GM18867 (cell line): ENCODE measurements at regions not wholly inside any gene's neighbourhood (a gene's known extent, or its start where the extent isn't known, plus 50 kb on each side); places are given as distances from the start of the nearest gene placed in this dataset.
"Not testable (repeated sequence)": the region's sequence is repeated elsewhere in the genome, so short reads cannot be mapped to it uniquely, and the experiment has no call there.

Source experiments
- ATAC-seq: cut with Tn5 transposase; IDR thresholded peaks from one replicate; pipeline ENCODE4 v1.9.1; 2021; ENCODE audit warnings: mild to moderate bottlenecking, moderate library complexity; ENCODE audit not compliant: unreplicated experiment

DNA sequence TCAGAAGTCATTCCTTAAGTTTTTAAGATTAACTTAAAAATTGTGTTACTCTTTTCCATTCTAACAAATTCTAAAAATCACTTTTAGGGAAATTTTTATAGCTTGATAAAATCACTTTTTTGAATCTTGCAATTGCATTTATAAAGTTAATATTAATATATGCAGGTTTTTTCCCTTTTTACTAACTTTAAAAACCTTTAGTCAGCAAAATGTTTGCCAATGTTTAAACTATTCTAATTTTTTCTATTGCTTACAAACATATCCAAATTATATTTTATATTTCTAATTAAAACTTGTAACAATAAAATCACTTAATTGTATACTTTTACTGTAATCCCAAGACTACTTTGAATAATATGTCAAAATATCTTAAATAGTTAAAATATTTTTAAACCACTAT, 839.4 kb downstream of the TBL1XR1 start:
- ATAC-seq = no peak

DNA sequence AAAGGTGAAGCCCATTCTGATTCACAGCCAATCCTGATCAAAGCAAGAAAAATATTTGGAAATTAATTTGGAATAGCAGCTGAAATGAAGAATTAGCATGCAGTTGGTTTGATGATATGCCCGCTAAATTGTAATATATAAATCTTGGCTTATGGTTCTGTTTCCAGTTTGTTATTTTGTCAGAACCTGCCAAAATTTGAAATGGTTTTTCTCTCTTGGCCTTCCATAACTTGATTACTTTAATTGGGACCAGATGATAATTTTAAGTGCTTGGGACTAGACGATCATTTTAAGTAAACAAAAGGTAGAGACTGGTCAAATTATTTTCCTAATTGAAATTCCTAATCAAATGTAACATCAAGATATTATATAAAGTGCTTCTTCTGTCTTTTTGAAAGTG, 842.4 kb downstream of the TBL1XR1 start:
- ATAC-seq = no peak

DNA sequence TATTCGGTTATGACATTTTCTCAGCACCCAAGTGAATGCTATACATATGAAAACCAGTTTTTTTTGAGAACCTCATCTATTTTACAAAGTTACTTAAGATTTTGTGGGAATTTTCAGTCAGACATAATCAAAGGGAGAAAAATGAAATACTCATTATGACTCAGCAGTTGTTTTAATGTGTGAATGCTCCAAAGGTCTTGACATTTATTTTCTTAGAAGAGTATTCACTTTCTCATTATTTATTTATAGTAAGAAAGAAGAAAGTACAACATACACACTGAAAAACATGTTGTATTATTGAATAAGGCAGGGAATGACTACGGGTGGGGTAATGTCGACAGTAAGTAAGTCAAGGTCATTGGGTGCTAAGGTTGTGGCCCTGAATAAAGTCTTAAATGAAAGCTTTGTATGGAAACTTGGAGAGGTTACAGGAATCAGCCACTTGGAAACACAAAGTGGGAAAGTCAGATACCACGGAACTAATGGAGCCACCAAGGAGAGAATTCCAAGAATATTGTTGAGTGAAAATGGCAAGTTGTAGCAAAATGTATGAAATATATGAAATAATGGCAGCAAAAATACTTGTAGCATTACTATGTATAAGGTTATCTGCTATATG, 844.5 kb downstream of the TBL1XR1 start:
- no peak for ATAC-seq

DNA sequence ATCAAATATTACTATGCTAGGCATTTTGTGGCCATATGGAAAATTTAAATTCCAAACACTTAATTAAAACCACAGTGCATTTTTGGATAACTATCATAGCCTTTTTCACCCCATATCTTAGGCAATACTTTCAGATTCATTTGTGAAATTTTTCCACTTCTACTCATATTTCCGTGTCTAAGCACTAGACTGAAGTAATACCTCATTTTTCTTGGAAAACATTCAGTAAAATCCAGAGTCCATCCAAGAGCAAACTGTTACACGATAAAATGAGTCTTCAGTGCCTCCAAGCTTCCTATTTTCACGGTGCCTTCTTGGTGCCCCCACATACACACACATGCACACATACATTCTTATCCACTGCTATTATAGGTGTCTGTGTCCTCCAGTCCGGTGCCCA, 845.9 kb downstream of the TBL1XR1 start:
- ATAC-seq = no peak

DNA sequence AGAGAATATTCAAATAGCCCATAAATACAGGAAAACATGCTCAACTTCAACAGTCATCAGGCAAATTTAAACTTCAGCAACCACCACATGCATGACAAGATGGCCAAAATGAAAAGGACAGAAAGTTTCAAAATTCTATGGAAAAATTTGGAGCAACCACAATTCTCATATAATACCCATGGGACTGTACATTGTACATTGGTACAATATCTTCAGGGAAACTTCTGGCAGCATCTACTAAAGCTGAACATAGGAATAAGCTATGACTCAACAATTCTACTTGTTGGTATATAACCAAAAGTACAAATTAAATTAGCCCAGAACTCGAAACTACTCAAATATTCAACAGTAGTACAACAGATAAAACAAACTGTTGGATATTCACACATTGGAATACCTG, 847.6 kb downstream of the TBL1XR1 start:
- no peak for ATAC-seq

DNA sequence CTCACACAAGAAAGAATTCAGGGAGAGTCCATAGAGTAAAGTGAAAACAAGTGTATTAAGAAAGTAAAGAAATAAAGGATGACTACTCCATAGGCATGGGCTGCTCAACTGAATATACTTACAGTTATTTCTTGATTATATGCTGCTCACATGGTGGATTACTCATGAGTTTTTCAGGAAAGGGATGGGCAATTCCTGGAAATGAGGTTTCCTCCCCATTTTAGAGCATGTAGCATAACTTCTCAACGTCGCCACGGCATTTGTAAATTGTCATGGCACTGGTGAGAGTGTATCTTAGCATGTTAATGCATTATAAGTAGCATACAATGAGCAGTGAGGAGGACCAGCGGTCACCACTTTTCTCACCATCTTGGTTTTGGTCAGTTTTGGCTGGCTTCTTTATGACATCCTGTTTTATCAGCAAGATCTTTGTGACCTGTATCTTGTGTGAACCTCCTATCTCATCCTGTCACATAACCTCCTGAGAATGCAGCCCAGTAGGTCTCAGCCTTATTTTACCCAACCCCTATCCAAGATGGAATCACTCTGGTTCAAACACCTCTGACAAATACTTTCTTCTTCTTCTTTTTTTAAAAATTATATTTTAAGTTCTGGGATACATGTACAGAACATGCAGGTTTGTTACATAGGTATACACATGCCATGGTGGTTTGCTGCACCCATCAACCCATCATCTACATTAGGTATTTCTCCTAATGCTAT, 849.7 kb downstream of the TBL1XR1 start:
- no peak for ATAC-seq

DNA sequence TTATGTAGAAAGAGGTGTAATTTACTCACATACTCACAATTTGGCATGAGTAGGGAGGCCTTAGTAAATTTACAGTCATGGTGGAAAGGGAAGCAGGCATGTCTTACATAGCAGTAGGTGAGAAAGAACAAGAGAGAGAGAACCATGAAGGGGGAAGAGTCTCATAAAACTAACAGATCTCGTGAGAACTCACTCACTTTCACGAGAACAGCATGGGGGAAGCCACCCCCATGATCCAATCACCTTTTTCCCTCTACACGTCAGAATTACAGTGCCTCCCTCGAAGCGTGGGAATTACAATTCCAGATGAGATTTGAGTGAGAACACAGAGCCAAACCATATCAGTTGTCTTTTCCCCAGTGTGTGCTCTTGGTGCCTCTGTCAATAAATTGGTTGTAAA, 855.3 kb downstream of the TBL1XR1 start:
- no peak for ATAC-seq

DNA sequence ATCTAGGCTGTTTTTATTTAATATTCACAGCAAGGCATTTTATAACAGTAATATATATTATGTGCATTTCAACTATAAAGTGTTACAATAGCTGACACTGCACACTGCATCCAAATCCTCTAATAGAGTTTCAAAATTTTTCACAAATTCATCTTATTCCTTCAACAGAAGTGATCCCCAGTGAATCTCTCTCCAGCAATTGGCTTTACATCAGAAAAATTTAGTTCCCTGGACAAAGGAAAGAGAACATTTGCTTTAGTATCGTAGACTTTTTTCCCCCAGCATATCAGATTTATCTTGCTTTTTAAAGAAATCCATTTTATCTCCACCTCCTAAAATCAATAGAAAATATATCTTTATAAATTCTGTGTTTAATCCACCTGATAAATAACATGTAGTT, 868.6 kb downstream of the TBL1XR1 start:
- ATAC-seq = no peak

DNA sequence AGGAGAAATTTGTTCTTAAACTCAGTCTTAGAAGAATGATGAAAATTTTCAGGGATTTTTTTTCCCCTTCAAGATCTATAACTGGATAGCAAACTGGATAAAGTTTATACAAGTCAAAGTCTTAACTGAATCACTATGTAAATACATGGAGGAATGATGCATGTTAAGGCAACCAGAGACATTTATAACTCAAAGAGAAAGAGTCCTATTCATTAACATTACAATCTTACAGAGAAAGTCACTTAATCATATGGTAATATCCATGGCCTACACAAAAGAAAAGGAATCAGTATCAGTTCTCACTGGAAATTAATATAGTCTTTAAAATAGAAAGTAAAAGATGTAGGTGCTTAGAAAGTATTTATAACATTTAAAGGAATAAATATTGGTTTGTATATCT, 869.1 kb downstream of the TBL1XR1 start:
- ATAC-seq = no peak

DNA sequence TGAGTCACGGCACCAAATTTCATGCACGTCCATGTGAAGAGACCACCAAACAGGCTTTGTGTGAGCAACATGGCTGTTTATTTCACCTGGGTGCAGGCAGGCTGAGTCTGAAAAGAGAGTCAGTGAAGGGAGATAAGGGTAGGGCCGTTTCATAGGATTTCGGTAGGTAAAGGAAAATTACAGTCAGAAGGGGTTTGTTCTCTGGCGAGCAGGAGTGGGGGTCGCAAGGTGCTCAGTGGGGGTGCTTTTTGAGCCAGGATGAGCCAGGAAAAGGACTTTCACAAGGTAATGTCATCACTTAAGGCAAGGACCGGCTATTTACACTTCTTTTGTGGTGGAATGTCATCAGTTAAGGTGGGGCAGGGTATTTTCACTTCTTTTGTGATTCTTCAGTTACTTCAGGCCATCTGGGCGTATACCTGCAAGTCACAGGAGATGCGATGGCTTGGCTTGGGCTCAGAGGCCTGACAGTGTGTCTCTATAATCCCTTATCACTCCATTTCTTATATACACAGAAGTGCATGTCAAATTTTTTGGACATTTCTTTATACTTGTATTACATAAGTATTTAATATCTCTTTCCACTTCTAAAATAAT, 870.3 kb downstream of the TBL1XR1 start:
- ATAC-seq = not testable (repeated sequence)

DNA sequence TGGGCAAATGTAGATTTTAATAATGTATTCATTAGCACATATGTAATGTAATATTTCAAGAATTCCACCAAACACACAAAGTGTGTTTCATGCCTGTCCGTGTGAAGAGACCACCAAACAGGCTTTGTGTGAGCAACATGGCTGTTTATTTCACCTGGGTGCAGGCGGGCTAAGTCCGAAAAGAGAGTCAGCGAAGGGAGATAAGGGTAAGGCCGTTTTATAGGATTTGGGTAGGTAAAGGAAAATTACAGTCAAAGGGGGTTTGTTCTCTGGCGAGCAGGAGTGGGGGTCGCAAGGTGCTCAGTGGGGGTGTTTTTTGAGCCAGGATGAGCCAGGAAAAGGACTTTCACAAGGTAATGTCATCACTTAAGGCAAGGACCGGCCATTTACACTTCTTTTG, 875.8 kb downstream of the TBL1XR1 start:
- ATAC-seq = not testable (repeated sequence)

DNA sequence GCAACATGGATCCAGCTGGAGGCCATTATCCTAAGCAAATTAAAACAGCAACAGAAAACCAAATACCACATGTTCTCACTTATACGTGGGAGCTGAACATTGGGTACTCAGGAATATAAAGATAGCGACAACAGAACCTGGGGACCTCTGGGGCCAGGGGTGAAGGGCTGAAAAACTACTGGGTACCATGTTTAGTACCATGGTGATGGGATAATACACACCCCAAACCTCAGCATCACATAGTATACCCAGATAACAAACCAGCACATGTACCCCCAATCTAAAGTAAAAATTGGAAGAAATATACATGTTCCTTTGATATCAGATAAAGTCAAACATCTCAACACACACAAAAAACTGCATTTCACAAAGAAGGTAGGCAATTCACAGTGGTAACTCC, 876.2 kb downstream of the TBL1XR1 start:
- ATAC-seq = no peak

DNA sequence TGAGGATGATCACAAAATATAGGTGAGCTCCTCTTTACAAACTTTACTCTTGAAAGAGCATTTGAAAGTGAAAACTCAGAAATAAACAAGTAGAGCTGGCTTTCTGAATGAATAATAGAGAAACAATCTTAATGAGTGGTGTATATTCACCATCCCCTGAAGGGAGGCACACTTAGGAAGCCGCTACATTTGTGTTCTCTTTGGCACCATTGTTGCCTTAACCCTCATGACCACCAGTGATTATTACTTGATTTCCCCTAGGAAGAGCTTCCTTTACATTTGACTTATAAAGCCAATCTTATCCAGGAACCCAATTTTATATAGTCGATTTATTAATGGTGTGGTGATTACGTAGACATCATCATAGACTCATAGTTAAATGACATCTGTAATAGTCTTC, 883.9 kb downstream of the TBL1XR1 start:
- ATAC-seq = no peak

DNA sequence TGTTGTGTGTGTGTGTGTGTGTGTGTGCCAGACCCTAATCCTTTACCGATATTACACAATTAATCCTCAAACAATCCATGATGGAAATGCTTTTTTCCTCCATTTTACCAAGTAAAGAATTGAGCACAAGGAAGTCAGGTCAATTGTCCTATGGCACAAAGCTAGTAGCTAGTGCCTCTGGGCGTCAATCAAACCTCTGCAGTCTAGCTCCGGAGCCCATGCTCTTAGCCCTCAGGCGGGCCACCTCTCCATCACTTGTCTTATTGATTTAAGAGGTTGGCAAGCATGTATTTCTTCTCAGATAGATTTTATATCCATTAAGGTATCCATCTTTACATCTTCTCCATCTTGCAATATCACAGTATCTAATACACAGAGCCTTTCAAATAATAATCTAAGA, 886.6 kb downstream of the TBL1XR1 start:
- ATAC-seq = no peak

DNA sequence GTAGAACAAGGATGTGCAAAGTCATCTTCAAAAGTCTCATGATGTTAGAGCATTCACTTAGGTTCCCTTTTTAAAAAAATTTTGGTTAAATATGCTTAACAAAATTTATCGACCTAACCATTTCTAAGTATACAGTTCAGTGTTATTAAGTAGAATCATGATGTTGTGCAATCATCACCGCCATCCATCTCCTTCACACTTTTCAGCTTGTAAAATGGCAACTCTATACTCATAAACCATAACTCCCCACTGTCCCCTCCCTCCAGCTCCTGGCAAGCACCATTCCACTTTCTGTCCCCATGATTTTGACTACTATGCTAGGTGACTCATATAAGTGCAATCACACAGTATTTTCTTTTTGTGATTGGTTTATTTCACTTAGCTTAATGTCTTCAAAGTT, 895.0 kb downstream of the TBL1XR1 start:
- ATAC-seq = no peak

DNA sequence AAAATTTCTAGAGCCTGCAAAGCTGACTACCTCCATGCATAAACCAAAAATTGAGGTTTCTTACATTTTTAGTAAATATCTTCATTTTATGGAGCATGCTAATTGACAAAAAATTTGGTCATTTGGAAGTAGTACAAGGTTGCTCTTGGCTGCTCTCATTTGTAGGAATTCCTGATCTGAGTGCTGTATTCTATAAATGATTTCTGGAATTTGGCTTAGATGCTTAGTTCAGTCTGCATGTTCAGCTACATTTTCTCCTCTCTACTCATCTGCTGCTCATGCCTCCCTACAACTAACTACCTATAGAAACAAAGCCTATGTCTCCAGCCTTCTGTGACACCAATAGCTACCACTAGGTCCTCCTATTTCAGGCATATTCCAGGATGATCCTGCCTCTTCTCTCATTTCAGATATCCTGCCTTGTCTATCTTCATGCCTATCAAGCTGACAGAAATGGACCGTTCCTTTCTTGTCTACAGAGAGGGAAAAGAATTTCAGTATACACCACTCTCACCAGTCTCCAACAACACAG, 901.1 kb downstream of the TBL1XR1 start:
- ATAC-seq = no peak

DNA sequence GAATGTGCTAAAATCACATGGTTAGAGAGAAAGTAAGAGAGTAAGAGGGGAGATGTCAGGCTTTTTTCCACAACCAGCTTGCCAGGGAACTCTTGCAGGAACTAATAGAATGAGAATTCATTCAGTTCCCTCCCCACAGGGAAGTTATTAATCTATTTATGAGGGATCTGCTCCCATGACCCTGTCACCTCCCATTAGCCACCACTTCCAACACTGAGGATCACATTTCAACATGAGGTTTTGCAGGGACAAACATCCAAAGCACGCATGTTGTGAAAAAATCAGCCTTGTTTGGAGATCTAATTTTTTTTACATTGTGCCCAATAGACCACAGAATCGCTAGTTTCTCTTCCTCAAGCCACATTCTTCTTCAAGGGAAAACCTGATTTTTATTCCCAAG, 904.0 kb downstream of the TBL1XR1 start:
- no peak for ATAC-seq

DNA sequence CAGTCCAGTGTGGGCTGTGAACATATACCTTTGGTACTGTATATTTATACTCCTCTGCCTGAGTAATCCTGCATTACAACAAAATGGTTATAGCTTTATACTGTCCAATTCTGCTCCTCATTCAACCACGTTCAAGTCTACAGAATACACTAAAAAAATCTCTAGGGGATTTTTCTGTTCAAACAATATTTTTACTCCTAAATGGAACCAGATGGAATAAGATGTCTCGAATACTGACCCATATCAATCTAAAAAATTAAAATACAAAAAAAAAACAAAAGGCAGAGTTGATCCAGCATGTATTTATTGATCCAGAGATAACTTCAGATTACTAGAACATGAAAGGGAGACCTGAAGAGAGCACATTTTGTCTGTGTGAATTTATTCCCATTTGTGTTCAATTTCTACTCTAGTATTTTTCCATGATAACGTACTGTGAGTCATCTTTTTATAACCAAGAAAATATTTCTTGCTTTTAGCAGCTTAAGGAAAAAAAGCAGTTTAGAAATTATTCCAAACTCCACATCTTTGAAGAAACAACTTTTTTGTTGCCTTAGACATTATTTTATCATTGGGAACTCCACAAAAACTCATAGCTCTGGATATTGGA, 910.7 kb downstream of the TBL1XR1 start:
- ATAC-seq = no peak

DNA sequence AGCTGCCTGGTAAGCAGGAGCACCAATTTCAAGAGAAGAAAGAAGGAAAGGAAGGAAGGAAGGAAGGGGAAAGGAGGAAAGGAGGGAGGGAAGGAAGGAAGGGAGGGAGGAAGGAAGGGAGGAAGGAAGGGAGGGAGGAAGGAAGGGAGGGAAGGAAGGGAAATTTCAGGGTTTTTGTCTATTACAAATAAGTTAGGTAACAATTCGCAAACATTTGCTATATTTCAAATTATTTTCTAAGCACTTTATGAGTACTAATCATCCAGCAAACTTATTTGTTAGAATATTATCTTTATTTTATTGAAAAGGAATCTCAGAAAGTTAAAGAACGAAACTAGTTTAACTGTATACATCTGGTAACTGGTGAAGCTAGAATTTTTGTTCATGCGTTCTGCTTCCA, 921.7 kb downstream of the TBL1XR1 start:
- ATAC-seq = no peak

DNA sequence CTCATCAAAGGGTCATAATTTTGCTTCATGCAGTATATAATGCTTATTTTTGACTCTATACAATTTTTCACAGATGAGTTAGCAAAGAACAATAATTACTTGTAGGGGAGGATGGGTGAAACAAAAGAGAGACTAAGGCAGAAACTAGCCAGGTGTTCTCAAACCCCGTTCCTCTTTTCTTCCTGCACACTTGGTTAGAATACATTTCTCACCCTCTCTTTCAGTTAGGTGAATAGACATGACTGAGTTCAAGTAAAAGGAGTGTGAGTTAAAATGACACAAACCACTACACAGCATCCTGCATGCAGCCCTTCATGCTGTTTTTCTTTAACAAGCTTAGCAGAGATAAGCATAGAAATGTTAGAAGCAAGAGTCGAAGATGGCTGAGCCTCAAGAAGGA, 922.2 kb downstream of the TBL1XR1 start:
- no peak for ATAC-seq

DNA sequence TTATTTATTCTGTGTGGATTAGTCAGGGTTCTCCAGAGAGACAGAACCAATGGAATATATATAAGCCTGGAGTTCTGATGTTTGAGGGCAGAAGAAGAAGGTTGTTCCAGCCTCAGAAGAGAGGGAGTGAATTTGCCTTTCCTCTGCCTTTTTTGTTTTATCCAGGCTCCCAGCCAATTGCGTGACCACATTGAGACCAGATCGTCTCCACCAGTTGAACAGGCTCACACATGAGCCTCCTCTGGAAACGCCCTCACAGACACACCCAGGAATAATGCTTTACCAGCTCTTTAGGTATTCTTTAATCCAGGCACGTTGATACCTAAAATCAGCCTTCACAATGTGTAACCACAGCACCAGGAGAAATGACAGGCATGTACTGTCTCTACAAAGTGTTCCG, 923.1 kb downstream of the TBL1XR1 start:
- ATAC-seq = no peak

DNA sequence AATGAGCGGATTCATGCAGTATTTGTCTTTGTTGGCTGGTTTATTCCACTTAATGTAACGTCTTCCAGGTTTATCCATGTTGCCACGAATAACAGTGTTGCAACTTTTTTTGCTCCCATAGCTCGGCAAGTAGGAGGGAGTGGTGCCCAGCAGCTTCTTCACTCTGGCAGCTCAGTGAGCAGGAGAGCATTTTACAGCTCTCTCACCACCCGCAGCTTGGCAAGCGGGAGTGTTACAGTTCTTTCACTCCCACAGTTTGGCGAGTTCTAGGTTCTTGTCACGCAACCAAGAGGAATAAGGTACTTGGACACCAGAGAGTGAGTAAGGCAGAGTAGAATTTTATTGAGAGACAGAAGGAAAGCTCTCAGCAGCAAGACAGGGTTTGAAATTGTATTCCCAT, 935.2 kb downstream of the TBL1XR1 start:
- no peak for ATAC-seq
